SJCRH30 (cell line): ENCODE measurements at regions not wholly inside any gene's neighbourhood (a gene's known extent, or its start where the extent isn't known, plus 50 kb on each side); places are given as distances from the start of the nearest gene placed in this dataset.

Experiments used
- DNase-seq, 2 experiments: peaks; one replicate each; pipeline ENCODE4 v3.0.0-alpha.2; 2015 to 2020
- H3K27ac ChIP-seq: fragments of 250-450 bp; sonication (Bioruptor Pico); 2 replicates; pipeline ENCODE4 v1.5.1; 2020; ENCODE audit warnings: mild to moderate bottlenecking, moderate library complexity
- H3K27me3 ChIP-seq: fragments of 250-450 bp; sonication (Bioruptor Pico); 2 replicates; pipeline ENCODE4 v1.5.1; 2020; ENCODE audit warnings: mild to moderate bottlenecking, moderate library complexity
- H3K36me3 ChIP-seq: fragments of 250-450 bp; sonication (Bioruptor Pico); 2 replicates; pipeline ENCODE4 v1.5.1; 2020; ENCODE audit warnings: mild to moderate bottlenecking, moderate library complexity
- H3K4me1 ChIP-seq: fragments of 250-450 bp; sonication (Bioruptor Pico); 2 replicates; pipeline ENCODE4 v1.5.1; 2020; ENCODE audit warnings: mild to moderate bottlenecking, moderate library complexity
- H3K4me3 ChIP-seq: fragments of 250-450 bp; sonication (Bioruptor Pico); 2 replicates; pipeline ENCODE4 v1.5.1; 2020; ENCODE audit warnings: mild to moderate bottlenecking, moderate library complexity
- H3K9me3 ChIP-seq: fragments of 250-450 bp; sonication (Bioruptor Pico); replicated peaks from 2 replicates; pipeline ENCODE4 v1.5.1; 2020; ENCODE audit warnings: mild to moderate bottlenecking, moderate library complexity

GRCh38 chr2:9753665-9754531 is 89.4 kb upstream of the TAF1B start:
- Histone ChIP-seq H3K4me3 (no peak overlapping the region), H3K4me1 (peaks cover 18% of the 10 kb centered on the region), H3K9me3 (no peaks in the 10 kb centered on the region), H3K27ac (no peak overlapping the region), H3K36me3 (no peaks in the 10 kb centered on the region), H3K27me3 (peaks cover 4% of the 10 kb centered on the region)
- DNase-seq = no peak

GRCh38 chr2:9754532-9754887 is 88.8 kb upstream of the TAF1B start:
- Histone ChIP-seq H3K4me1 (peaks cover 16% of the 10 kb centered on the region), H3K4me3 (no peak overlapping the region), H3K9me3 (no peaks in the 10 kb centered on the region), H3K27me3 (peaks cover 4% of the 10 kb centered on the region), H3K36me3 (no peaks in the 10 kb centered on the region), H3K27ac (no peak overlapping the region)
- no peak for DNase-seq

GRCh38 chr2:9755008-9755407 is 88.3 kb upstream of the TAF1B start:
- Histone ChIP-seq H3K27ac (no peak overlapping the region), H3K36me3 (no peaks in the 10 kb centered on the region), H3K4me1 (peaks cover 13% of the 10 kb centered on the region), H3K27me3 (peaks cover 4% of the 10 kb centered on the region), H3K4me3 (no peak overlapping the region), H3K9me3 (no peaks in the 10 kb centered on the region)
- no peak for DNase-seq

GRCh38 chr2:9755638-9756037 is 87.6 kb upstream of the TAF1B start:
- Histone ChIP-seq H3K4me3 (no peak overlapping the region), H3K27ac (no peak overlapping the region), H3K27me3 (peaks cover 4% of the 10 kb centered on the region), H3K4me1 (peaks cover 13% of the 10 kb centered on the region), H3K36me3 (no peaks in the 10 kb centered on the region), H3K9me3 (no peaks in the 10 kb centered on the region)
- no peak for DNase-seq

- Histone ChIP-seq H3K36me3 (no peaks in the 10 kb centered on the region), H3K27me3 (peaks cover 4% of the 10 kb centered on the region), H3K4me3 (no peak overlapping the region), H3K4me1 (peaks cover 13% of the 10 kb centered on the region), H3K9me3 (no peaks in the 10 kb centered on the region), H3K27ac (no peak overlapping the region)
- DNase-seq = no peak
These were observed 86.5 kb upstream of the TAF1B start for GRCh38 chr2:9756692-9757250.

- DNase-seq = peak; percentile 65 to 73
- peaks cover 4% of the 10 kb centered on the region for H3K27me3 ChIP-seq
- no peaks in the 10 kb centered on the region for H3K36me3 ChIP-seq
- H3K9me3 ChIP-seq = no peaks in the 10 kb centered on the region
- peaks cover 13% of the 10 kb centered on the region for H3K4me1 ChIP-seq
- H3K4me3 ChIP-seq = peak overlapping the region; percentile 37
- no peak overlapping the region for H3K27ac ChIP-seq
These were observed 85.6 kb upstream of the TAF1B start for GRCh38 chr2:9757501-9758264.

- H3K4me3 ChIP-seq = no peak overlapping the region
- no peaks in the 10 kb centered on the region for H3K9me3 ChIP-seq
- no peak overlapping the region for H3K27ac ChIP-seq
- H3K27me3 ChIP-seq = 0 out of 2 replicates have a peak, but pooled peaks cover 4% of the 10 kb centered on the region
- DNase-seq = peak in 1 of 2 experiments; percentile 53
- H3K36me3 ChIP-seq = no peaks in the 10 kb centered on the region
- peaks cover 13% of the 10 kb centered on the region for H3K4me1 ChIP-seq
These were observed 84.5 kb upstream of the TAF1B start for GRCh38 chr2:9758741-9759140.

GRCh38 chr2:9760069-9760901 is 83.0 kb upstream of the TAF1B start:
- H3K4me3 ChIP-seq = no peak overlapping the region
- H3K4me1 ChIP-seq = peaks cover 13% of the 10 kb centered on the region
- no peak for DNase-seq

GRCh38 chr2:9760902-9761228 is 82.4 kb upstream of the TAF1B start:
- Histone ChIP-seq H3K4me1 (peaks cover 13% of the 10 kb centered on the region), H3K4me3 (no peak overlapping the region), H3K27me3 (no peaks in the 10 kb centered on the region; the same call in 1 of the 2 replicates), H3K27ac (no peak overlapping the region), H3K9me3 (no peaks in the 10 kb centered on the region), H3K36me3 (no peaks in the 10 kb centered on the region)
- DNase-seq = no peak

More at GRCh38 chr2:9760069-9760901, 83.0 kb upstream of the TAF1B start:
- H3K27ac ChIP-seq = no peak overlapping the region
- H3K36me3 ChIP-seq = no peaks in the 10 kb centered on the region
- no peaks in the 10 kb centered on the region for H3K9me3 ChIP-seq
- H3K27me3 ChIP-seq = no peaks in the 10 kb centered on the region; the same call in 1 of the 2 replicates

GRCh38 chr2:9761577-9761976 is 81.7 kb upstream of the TAF1B start:
- Histone ChIP-seq H3K36me3 (no peaks in the 10 kb centered on the region), H3K4me1 (peaks cover 13% of the 10 kb centered on the region), H3K27me3 (no peaks in the 10 kb centered on the region; the same call in 1 of the 2 replicates), H3K9me3 (no peaks in the 10 kb centered on the region), H3K27ac (no peak overlapping the region), H3K4me3 (no peak overlapping the region)
- DNase-seq = no peak

- DNase-seq = no peak
- Histone ChIP-seq H3K9me3 (no peaks in the 10 kb centered on the region), H3K27ac (no peak overlapping the region), H3K36me3 (no peaks in the 10 kb centered on the region), H3K27me3 (no peaks in the 10 kb centered on the region; the same call in 1 of the 2 replicates), H3K4me1 (peaks cover 11% of the 10 kb centered on the region), H3K4me3 (no peak overlapping the region)
These were observed 81.1 kb upstream of the TAF1B start for GRCh38 chr2:9762164-9762563.

- Histone ChIP-seq H3K27me3 (no peaks in the 10 kb centered on the region; the same call in 1 of the 2 replicates), H3K27ac (no peak overlapping the region), H3K36me3 (no peaks in the 10 kb centered on the region), H3K4me3 (no peak overlapping the region), H3K4me1 (peaks cover 9% of the 10 kb centered on the region), H3K9me3 (no peaks in the 10 kb centered on the region)
- no peak for DNase-seq
These were observed 80.3 kb upstream of the TAF1B start for GRCh38 chr2:9762941-9763340.

- Histone ChIP-seq H3K4me1 (peaks cover 11% of the 10 kb centered on the region), H3K36me3 (no peaks in the 10 kb centered on the region), H3K4me3 (no peak overlapping the region), H3K27ac (no peak overlapping the region), H3K9me3 (no peaks in the 10 kb centered on the region), H3K27me3 (no peaks in the 10 kb centered on the region; the same call in 1 of the 2 replicates)
- DNase-seq = no peak
These were observed 79.7 kb upstream of the TAF1B start for GRCh38 chr2:9763356-9764152.
